NT2/D1 (cell line): ENCODE measurements at regions not wholly inside any gene's neighbourhood (a gene's known extent, or its start where the extent isn't known, plus 50 kb on each side); places are given as distances from the start of the nearest gene placed in this dataset.

Experiments
- SUZ12 ChIP-seq: IDR thresholded peaks from 2 replicates; pipeline ENCODE4 v1.6.1; 2011; ENCODE audit not compliant: insufficient read length, insufficient read depth; ENCODE audit errors: extremely low read depth
- YY1 ChIP-seq: IDR thresholded peaks from 2 replicates; pipeline ENCODE4 v1.6.1; 2011; ENCODE audit not compliant: insufficient read length, insufficient read depth
- ZNF274 ChIP-seq: IDR thresholded peaks from 2 replicates; pipeline ENCODE4 v1.6.1; 2011; ENCODE audit warnings: mild to moderate bottlenecking, low read depth, low read length

DNA sequence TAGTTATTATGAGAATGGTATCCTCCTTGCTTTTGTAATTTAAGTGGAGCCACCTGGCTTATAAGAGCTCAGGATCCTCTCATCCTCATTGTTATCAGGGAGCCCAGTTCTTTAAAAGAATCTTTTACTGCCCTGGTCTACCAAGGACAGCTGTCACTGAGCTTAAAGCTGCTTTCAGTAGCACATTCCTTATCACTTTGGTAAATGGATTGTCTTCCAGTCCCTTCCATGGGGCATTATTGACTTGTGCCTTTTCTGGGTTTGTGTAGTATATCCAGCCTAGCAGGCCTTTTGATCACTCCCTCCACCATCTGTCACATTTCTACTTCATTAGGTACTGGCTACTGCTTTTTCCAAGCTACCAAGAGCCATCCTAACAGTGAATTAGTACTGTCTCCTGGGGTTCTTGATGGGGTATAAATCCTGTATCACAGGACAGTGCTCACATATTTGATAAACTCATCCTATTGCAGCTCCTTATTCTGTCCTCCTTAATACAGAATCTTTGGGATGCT is 208.9 kb downstream of the TMEM26 start:
- no peak for TF ChIP-seq ZNF274
- TF ChIP-seq YY1: no peak
- TF ChIP-seq SUZ12: no peak
